Kidney capillary endothelial cell (primary cell): ENCODE measurements at regions not wholly inside any gene's neighbourhood (a gene's known extent, or its start where the extent isn't known, plus 50 kb on each side); places are given as distances from the start of the nearest gene placed in this dataset.
"Not testable (repeated sequence)": the region's sequence is repeated elsewhere in the genome, so short reads cannot be mapped to it uniquely, and the experiment has no call there.

Source experiments
- DNase-seq: peaks from one replicate; pipeline ENCODE4 v3.0.0-alpha.2; 2018; ENCODE audit warnings: low spot score

DNA sequence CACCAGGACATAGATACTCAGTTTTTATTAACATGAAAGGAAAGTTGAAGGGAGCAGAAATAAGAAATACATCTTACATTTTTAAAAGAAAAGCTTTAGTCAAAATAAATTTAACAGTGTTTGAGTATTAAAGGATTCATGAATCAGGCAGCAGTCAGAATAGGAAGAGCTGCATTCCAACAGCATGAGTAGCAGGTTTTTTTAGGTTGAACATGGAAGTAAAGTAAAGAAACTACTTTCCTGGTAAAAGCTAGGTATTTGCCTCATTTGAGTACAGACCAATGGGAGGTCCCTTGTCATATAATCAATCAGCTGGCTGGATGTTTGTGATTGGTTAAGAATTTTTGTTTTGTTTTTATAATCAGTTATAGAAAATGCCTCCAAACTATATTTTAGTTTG, 645.9 kb upstream of the INTU start:
- DNase-seq = no peak

DNA sequence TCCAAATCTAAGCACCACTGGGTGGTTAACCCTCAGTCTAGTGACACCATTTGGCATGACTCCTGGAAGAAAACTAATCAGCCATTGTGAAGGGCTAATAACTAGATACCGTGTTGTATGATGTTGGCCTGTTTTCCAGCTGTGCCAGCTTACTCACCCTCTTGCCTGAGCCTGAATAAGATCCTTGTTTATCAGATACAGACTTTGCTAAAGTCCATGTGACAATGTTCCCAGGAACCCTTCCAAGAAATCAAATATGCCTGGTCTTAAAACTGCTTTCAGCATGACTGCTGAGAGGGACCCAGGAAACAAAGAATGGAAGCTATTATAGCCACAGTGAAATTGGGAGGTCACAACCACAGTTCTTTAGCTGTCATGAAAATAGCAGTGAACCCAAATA, 640.8 kb upstream of the INTU start:
- no peak for DNase-seq

DNA sequence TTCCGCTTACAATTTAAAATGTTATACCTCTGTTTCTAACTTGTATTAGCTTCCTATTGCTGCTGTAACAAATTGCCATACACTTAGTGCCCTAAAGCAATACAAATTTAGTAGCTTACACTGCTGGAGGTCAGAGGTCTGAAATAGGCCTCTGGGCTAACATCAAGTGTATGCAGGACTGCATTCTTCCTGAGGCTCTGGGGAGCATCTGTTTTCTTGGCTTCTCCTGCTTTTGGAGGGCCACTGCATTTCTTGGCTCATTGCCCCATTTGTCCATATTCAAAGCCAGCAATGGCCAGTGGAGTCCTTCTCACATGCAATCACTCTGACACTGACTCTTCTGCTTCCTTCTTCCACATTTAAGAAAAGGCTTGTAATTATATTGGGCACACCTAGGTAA, 639.8 kb upstream of the INTU start:
- DNase-seq = no peak

DNA sequence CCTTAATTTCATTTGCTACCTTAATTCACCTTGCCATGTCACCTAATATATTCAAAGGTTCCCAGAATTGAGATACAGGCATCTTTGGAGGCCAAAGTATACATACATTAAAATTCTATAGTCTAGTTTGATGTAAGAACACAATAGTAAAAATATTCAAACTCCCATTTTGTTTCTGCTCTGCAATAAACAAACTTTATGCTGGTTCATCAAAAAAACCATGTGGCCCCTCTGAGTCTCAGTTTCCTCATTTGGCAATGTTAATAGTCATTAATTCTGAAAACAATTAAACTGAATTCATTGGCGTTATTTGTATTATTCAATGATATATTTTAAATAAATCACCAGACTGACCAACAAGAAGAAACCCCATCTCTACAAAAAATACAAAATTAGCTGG, 639.4 kb upstream of the INTU start:
- DNase-seq = no peak

DNA sequence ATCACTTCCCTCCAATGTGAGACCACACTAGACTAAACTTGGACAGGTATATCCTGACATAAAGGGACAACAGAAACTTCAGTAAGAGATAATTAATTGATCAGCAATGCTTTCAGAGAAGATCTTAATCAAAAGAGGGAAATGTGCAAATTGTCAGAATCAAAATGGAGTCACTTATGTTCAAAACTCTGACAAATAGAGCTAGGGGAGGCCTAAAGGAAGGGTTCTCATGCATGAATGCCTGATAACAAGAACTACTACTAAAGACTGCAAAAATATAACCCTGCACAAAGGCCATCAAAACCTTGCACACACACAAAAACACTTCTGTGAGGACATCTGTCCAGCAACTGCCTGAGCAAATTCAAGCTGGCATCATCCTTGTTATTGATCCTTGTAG, 637.5 kb upstream of the INTU start:
- no peak for DNase-seq

DNA sequence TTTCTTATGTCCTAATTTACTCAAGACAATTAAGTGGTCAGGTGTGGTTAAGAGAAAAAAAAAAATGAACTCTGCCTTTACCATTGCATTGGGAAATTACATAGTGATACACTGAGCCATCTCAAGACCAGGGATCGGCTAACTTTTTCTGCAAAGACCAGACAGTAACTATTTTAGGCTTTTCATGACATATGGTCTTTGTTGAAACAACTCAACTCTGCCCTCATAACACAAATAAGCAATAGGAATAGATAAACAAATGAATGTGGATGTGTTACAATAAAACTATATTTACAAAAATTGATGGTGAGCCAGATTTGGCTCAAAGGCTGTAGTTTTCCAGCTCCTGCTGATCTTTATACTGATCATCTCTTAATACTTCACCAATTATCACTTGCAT, 632.6 kb upstream of the INTU start:
- DNase-seq = no peak

DNA sequence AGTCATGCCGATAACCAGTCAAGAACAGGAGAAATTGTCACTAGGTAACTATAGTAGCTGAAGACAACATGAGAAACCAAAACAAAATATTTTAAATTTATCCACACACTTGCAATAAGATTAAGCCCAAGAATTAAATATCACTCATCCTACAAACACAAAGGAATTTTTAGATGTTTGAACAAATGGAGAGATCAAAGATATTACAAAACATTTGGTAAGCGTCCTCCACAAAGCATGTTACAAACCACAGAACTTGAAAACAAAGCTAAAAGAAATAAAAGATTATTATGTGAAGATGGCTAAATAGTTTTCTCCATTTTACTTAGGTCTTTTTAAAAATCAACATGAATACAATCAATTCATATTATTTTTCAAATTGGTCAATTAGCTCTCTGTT, 631.9 kb upstream of the INTU start:
- DNase-seq = no peak

DNA sequence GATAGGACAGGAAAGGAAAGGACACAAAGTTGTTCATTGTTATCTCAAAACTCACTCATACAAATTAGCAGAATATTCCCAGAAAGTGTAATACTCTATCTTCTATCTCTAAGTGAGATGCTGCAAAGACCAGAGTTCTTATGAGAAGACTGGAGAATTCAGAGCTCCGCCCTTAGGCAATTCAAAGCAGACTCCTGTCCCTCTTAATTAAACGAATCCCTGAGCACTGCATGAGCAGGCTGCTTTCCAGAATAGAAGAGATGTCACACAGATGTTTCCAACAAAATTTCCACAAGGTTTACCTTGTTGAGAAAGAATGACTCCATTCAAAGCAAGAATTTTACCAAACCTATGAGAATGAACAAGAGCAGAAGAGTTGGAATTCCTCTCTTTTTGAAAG, 630.8 kb upstream of the INTU start:
- DNase-seq = no peak

DNA sequence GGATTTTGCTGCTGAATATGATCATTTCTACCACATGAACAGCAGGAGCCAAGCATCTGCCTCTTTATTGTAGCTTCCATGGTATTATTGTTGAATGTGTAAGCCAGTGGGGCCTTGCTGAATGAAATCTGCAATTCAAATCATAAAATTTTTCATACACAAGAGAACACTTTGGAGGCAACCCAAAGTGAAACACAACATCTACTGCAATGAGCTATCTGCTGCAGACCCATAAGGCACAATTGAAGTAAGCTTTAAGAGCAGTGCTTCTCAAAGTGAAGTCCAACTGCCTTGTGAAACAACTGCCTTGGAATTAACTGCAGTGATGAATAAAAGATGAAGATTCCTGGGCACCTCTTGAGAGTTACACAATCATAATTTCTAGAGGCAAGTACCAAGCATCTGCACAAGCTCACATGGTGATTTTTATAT, 626.3 kb upstream of the INTU start:
- no peak for DNase-seq

DNA sequence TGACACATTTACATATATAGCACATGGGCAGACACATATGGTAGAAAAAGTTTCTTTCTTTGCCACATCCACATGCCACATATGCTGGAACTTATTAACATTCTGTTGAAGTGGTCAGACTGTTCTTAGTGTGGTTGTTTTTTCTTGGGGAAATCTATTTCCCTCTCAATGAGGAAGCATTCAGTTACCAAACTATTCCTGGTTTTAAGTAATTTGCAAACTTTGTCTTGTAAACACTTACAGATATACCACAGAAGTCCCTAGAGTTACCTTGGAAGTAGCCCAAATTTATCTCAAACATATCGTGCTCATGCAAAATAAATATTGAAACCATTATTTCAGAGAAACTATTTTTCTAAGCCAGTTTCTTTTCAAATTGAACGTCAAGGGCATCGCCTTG, 625.5 kb upstream of the INTU start:
- no peak for DNase-seq

DNA sequence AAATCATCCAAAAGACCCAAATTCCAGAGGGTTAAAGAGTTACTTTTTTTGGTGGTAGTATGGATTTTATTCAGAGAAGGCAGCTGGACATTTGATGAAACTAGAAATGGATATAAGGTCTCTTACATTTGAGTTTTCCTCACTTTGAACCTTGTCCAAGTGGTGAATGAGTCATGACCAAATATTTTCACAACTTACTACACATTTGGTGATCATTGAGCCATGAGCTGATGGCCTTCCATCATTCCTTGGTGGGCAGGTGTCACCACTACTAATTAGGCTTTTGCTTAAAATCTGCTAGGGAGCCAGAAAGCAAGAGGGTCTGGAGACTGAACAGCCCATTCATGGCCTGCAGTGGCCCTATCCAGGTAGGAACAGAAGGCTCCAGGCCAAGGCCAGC, 620.2 kb upstream of the INTU start:
- DNase-seq = no peak

DNA sequence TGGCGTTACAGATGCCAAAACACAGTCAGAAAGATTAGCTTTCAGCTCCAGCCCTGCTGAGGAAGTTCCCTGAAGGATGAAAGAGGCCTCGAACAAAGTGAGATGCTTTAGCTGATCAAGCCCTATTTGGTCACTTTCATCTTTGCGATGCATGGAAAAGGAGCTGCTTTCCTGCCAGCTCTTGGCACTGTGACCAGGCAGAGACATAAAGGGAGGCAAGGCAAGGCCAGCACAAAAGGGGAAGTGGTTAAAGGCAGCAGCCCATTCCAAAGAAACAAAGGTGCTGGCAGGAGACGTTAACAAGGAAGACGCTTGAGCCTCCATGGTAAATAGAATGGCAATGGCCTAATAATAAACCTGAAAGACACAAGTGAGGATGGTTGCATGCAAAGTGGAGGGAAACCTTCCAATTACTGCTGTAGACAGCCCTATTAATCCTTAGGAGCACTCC, 617.1 kb upstream of the INTU start:
- no peak for DNase-seq

DNA sequence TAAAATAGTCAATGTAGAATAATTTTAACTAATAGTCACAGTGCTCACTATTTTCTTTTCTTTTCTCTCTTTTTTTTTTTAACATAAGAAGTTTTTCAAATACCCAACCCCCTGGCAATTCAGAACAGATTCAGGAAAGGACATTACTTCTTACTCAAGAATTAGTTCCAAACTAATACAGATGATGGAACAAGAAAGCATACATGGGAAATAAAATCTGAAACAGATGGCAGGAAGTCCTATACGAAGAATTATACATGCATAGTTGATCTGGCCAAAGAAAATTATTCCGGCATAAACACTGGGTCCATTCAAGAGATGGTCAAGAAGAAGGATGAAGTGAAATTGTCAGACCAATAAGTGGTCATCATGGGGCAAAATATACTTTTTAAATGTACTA, 614.4 kb upstream of the INTU start:
- no peak for DNase-seq

DNA sequence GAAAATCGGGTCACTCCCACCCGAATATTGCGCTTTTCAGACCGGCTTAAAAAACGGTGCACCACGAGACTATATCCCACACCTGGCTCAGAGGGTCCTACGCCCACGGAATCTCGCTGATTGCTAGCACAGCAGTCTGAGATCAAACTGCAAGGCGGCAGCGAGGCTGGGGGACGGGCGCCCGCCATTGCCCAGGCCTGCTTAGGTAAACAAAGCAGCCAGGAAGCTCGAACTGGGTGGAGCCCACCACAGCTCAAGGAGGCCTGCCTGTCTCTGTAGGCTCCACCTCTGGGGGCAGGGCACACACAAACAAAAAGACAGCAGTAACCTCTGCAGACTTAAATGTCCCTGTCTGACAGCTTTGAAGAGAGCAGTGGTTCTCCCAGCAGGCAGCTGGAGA, 611.9 kb upstream of the INTU start:
- DNase-seq = not testable (repeated sequence)

DNA sequence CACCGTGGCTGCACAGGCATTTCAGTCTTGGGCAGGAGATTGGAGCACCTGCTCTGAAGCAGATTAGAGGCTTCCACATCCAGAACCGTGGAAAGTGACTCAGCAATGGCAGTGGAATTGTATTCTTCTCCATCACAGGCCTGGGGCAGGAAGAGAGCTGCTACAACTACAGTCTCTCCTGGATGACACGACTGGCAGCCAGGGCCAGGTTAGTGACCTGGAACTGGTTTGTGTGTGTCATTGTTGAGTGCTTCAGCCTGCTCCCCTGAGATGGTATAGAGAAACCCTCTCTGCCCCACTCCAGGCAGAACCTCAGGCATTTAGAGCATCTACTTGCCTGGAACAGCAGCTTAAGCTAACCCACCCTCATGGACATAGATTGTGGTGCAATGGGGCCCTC, 596.5 kb upstream of the INTU start:
- no peak for DNase-seq

DNA sequence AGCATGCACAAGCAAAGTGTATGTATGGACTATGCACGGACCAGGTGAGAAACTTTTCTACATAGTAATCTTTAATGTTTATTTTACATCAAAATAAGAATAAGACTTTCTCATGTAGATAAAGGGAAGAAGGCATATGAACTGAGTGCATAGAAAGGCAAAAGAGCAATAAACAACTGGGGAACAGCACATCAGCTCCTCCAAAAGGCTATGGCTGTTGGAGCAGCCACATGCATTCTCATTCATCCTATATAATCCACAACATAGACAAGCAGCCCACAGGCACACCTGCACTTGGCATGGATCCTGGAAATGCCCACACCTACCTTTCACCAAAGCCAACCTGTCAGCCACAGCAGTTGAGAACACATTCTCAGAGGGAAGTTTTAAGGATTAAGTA, 586.9 kb upstream of the INTU start:
- no peak for DNase-seq

DNA sequence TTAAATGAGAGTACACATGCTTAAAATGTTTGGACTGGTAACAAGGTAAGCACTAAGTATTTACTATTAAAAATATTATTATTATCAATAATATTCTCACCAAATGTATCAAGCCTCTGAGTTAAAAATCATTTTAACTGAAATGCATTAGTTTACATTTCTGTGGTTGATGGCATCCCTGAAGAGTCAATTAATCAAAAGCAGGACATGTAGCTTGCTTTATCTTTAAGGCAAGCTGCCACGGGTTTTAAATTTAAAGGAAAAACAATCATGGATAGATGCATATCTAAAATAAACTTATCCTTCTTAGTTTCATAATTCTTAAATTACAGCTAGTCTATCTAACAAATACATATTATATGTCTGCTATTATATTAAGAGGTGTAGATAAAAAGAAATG, 584.8 kb upstream of the INTU start:
- DNase-seq = no peak

DNA sequence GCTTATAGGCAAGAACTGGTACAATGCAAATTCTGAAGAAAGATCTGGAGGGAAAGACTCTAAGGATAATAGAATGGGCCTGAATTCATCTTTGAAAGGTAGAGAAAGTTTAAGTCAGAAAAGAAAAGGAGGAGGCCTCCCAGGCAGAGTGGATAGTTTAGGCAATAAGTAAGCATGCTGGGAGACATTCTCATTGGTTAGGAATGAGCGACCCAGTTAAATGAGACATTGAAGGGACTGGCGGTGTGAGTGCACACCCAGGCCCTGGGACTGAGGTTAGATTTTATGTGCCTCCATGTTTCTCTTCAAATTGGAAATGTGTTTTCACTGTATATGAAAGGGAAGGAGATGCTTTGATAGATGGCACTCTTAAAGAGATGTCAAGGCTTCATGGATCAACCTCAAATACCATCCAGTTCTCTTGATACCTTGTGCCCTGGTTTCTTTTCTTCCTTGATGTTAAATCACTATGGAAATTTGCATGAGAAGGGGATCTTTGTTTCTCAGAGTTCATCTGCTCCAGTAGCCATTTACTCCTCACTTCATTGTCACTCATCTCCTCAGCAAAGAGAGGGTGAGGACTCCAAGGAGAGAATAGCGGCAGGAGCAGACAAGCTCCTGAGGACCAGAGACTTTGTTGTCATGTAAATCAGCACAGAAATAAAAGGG, 584.2 kb upstream of the INTU start:
- DNase-seq = no peak

DNA sequence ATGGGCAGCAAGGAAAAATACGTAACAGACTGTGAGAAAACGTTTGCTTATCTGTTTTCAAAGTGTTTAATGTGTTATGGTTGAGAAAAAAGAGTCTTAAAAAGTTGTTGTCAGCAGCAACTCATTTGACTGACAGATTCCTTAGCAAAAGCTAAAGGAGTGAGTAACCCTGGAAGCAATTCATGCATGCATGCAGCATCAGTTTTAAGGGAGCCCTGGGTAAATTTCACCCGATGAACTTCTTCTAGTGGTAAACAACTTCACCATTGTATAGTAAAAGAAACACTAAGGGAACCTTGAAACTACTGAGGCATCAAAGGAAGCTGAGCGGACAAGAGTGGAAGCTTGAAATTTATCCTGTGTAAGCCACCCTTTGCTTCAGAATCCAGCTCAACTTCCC, 583.2 kb upstream of the INTU start:
- no peak for DNase-seq

DNA sequence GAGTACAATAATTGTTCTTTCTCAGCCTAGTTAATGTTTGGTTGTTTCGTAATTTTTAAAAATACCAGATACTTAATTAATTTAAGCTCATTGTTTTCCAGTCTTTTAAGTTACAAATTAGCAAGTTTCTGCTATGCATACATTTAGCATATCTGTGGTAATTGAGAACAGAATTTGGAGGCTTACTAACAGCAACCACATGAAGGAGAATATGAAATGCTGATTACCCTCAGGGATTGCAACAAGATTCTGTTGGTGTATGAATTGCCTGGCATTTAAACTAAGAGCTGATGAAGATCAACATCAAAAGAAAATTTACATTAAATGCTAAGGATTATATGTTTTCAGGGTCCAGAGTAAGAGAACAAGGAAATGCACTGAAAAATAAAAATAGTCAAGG, 580.0 kb upstream of the INTU start:
- no peak for DNase-seq

DNA sequence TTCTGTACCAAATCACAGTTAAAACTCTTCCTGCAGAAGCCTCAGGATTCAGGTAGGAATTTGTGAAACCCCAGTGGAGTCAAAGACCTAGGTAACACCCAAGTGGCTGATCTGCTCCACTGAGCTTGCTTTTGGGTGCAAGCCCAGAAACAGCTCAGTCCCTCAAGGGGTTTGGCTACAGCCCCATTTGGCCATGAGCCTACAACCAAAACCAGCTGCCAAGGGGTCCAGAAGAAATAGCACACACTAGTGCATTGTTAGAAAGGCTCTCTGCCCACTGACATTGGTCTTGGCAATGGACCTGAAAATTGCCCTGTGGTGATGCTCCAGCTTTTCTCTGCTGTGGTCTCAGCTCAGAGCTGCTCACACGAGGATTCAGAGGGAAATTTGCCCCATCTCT, 577.4 kb upstream of the INTU start:
- no peak for DNase-seq

DNA sequence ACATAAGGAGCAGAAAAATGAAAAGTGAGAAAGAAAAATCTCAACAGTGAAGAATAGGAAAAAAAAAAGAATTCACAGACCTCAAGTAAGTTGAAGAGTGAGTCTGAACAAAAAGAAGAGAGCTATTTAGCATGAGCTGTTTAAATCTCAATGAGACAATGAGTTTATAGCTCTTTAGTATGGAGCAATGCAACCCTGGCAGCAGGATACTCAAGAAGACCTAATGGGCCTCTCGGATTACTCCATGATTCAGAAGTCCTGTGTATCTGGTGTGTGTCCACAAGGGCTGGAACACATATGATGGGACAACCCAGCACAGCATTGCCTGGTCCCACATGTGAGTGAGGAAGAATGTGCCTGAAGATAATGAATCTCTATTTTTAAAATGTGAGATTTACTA, 563.1 kb upstream of the INTU start:
- no peak for DNase-seq

DNA sequence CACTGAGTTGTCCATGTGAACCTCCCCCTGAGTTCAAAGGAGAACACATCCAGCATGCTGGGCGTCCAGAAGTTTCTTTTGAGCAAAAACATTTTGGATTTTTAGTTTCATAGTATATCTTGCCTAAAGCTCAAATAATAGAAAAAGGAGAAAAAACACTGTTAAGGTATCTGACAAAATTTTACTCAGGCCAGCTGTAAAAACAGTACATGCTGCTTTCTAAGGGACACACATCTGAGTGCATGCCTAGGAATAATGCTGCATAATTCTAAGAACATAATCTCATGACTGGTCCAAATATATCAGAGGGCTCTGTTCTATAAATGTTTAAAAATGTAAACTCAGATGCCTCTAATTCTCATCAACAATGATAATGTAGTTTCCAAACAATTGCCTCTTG, 561.3 kb upstream of the INTU start:
- no peak for DNase-seq

DNA sequence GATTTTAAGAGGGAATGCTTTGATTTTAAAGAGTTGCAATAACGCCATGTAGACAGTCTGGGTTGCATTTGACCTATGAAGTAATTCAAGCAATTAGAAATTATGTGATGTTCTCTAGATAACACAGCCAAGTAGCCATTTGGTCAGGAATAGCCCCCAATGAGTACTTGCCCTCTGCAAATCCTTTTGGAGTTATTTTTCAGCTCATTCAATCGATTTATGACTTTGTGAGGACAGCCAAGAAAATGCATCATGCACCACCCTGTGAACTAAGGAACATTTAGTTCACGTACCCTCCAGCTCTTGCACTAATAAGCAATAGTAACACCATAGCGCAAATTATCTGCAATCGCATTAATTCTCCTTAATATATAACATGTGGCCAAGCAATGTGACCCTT, 552.6 kb upstream of the INTU start:
- no peak for DNase-seq

DNA sequence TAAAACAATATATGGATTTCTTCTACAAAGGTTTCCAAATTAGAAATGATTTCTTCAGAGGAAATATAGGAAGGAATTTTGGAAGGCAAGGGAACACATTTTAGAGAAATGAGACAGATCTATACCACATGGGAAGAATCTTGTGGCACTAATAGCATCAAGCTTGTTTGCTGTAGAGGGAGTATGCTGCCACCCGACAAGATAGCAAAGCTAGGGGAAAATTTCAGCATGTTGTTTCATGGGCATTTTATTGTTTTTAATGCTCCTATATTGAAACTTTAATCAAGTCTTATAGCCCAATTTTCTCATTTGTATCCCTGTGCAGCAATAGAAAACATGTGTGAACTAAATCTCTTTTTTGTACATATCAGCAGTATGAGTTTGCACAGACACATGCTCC, 551.7 kb upstream of the INTU start:
- no peak for DNase-seq
